Head of caudate nucleus (tissue), 42 donors: ENCODE measurements at regions not wholly inside any gene's neighbourhood (a gene's known extent, or its start where the extent isn't known, plus 50 kb on each side); places are given as distances from the start of the nearest gene placed in this dataset.
"Not testable (repeated sequence)": the region's sequence is repeated elsewhere in the genome, so short reads cannot be mapped to it uniquely, and the experiment has no call there.

Experiments used
- DNase-seq, 42 donors: peaks; one replicate each; pipeline versions ENCODE4 v3.0.0 to v3.0.0-alpha.2; 2020 to 2021; ENCODE audit warnings: mixed read lengths in 7 of 42
- intact Hi-C: fragments of 100-400 bp; cut with DNase I; formaldehyde crosslinking; loops from one replicate; pipeline ENCODE4 v1.15.0; 2022

DNA sequence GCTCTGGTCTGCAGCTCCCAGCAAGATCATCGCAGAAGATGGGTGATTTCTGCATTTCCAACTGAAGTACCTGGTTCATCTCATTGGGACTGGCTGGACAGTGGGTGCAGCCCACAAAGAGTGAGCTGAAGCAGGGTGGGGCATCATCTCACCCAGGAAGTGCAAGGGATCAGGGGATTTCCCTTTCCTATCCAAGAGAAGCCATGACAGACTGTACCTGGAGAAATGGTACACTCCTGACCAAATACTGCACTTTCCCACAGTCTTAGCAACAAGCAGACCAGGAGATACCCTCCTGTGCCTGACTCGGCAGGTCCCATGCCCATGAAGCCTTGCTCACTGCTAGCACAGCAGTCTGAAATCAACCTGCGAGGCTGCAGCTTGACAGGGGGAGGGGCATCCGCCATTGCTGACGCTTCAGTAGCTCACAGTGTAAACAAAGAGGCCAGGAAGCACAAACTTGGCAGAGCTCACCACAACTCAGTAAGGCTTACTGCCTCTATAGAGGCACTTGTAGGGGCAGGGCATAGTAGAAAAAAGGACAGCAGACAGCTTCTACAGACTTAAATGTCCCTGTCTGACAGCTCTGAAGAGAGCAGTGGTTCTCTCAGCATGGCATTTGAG lies 60.5 kb downstream of the AREG start:
- DNase-seq, intact Hi-C loops: not testable (repeated sequence)

DNA sequence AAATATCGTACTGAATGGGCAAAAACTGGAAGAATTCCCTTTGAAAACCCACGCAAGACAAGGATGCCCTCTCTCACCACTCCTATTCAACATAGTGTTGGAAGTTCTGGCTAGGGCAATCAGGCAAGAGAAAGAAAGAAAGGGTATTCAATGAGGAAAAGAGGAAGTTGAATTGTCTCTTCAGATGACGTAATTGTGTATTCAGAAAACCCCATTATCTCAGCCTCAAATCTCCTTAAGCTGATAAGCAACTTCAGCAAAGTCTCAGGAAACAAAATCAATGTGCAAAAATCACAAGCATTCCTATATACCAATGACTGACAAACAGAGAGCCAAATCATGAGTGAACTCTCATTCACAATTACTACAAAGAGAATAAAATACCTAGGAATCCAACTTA lies 64.4 kb downstream of the AREG start:
- intact Hi-C loops, DNase-seq: not testable (repeated sequence)

- no peak for DNase-seq
- intact Hi-C loops = no loop called here
Measured at GRCh38 chr4:74516303-74516702, 71.4 kb downstream of the AREG start.

GRCh38 chr4:74517996-74518395 lies 73.1 kb downstream of the AREG start:
- intact Hi-C loops = no loop called here

DNA sequence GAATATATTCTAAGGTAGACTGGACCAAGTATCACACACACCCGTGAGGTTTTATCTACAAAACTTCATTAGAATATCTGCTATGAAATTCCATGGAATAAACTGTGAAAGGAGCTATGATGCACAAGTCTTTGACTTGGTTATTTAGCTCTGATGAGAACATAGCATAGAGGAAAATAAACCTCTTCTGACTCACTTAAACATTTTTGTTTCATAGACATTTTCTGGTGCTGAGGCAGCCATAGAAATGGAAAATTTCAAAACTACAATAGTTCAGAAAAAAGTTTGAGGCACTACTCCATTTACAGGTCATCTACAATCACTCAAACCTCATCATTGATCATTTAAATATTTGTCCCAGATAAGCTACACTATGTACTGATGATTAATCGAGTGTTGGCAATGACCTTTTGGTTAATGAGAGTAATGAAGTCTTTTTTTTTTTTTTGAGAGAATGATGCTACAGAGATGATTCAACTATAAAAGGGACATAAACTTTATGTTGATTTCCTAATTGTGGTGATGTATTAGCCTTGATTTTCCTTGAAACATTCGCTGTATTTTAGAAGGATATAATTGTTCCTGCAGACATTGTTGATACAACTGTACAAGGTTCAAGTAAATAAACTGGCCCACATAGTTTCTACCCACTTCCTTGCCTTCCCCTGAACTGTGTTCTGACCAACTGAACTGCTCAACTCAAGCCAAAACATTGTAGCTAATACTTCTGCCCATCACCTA lies 77.5 kb downstream of the AREG start:
- intact Hi-C loops = no loop called here
- no peak for DNase-seq

More at GRCh38 chr4:74517996-74518395, 73.1 kb downstream of the AREG start:
- DNase-seq = no peak

- DNase-seq = no peak
Measured at GRCh38 chr4:74523096-74523495, 78.2 kb downstream of the AREG start.

GRCh38 chr4:74524985-74525384 lies 80.0 kb downstream of the AREG start:
- intact Hi-C loops = no loop called here
- no peak for DNase-seq

More at GRCh38 chr4:74523096-74523495, 78.2 kb downstream of the AREG start:
- intact Hi-C loops = no loop called here

- intact Hi-C loops = no loop called here
- DNase-seq = no peak
Measured at GRCh38 chr4:74527049-74527448, 82.1 kb downstream of the AREG start.

- no peak for DNase-seq
- intact Hi-C loops = no loop called here
Measured at GRCh38 chr4:74528178-74528577, 83.2 kb downstream of the AREG start.

- intact Hi-C loops = loop anchor here (10.0 kb wide), 1 partner anchor 155 kb away; no protein-coding TSS in a partner anchor
- peak in 9 of 42 donors; percentile 3 to 47 (median 18) for DNase-seq
Measured at GRCh38 chr4:74529284-74530041, 84.5 kb downstream of the AREG start.

- intact Hi-C loops = loop anchor here (10.0 kb wide), 1 partner anchor 157 kb away; no protein-coding TSS in a partner anchor
- DNase-seq = peak in 11 of 42 donors; percentile 10 to 51 (median 15)
Measured at GRCh38 chr4:74531963-74532794, 87.2 kb downstream of the AREG start.

DNA sequence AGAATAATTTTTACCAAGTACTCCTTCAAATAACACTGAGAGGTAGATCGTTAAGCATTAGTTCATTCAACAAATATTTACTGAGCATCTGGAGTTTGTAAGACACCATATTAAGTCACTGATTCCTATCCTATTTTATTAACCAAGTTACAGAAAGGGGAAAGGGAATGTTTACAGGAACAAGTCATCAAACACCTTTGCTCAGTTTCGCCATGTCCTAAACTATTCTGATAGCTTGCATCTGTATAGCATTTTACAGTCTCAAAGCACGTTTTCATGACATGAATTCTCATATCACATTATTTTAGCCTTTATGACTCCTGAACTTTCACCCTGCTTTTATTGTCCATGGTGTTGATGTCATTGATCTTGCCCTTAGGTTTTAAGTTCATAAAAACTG lies 89.2 kb downstream of the AREG start:
- no peak for DNase-seq
- intact Hi-C loops = loop anchor here (10.0 kb wide), 1 partner anchor 159 kb away; no protein-coding TSS in a partner anchor

GRCh38 chr4:74534936-74535335 lies 90.0 kb downstream of the AREG start:
- intact Hi-C loops = loop anchor here (10.0 kb wide), 1 partner anchor 160 kb away; no protein-coding TSS in a partner anchor
- DNase-seq = no peak

- intact Hi-C loops = loop anchor here (10.0 kb wide), 1 partner anchor 161 kb away; no protein-coding TSS in a partner anchor
- DNase-seq = no peak
Measured at GRCh38 chr4:74535512-74535911, 90.6 kb downstream of the AREG start.

- no peak for DNase-seq
- intact Hi-C loops = loop anchor here (10.0 kb wide), 1 partner anchor 162 kb away; no protein-coding TSS in a partner anchor
Measured at GRCh38 chr4:74536557-74536956, 91.6 kb downstream of the AREG start.

- no peak for DNase-seq
- intact Hi-C loops = loop anchor here (10.0 kb wide), 1 partner anchor 163 kb away; no protein-coding TSS in a partner anchor
Measured at GRCh38 chr4:74537459-74537858, 92.5 kb downstream of the AREG start.

DNA sequence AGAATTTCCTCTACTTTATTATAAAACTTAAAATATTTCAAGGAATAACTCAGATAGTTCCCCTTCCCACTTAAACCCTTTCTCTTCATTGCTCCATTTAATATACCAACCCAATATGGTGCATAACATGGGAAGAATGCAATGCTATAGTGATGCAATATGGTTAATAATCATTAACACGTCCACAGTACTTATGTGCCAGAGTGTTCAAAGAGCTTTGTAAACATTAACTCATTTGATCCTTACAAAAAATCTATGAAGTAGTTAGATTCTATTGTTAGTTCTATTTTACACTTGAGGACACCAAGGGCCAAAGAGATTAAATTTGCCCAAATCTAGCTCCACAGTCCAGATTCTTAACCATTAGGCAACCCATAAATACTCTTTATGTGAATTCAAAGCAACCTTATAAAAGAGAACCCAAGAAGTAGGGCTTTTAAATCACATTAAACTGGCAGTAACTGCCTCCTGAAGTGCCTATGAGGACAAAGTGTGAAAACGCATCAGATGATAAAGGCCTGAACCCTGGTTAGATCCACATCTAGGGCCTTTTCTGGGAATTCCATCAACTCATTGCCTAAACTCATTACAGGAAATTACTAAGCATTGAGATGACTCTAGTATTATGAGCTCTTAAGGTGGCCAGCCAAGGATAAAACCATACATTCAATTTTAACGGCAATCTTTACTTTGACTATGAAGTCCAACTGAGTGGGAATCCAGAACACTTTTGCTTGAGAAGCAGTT lies 94.3 kb downstream of the AREG start:
- DNase-seq = no peak

GRCh38 chr4:74540193-74540592 lies 95.3 kb downstream of the AREG start:
- intact Hi-C loops = no loop called here
- no peak for DNase-seq

More for the DNA sequence above, 94.3 kb downstream of the AREG start:
- intact Hi-C loops = loop anchor here (10.0 kb wide), 1 partner anchor 164 kb away; no protein-coding TSS in a partner anchor
